ENCODE measurements at regions not wholly inside any gene's neighbourhood (a gene's known extent, or its start where the extent isn't known, plus 50 kb on each side); places are given as distances from the start of the nearest gene placed in this dataset.

DNA sequence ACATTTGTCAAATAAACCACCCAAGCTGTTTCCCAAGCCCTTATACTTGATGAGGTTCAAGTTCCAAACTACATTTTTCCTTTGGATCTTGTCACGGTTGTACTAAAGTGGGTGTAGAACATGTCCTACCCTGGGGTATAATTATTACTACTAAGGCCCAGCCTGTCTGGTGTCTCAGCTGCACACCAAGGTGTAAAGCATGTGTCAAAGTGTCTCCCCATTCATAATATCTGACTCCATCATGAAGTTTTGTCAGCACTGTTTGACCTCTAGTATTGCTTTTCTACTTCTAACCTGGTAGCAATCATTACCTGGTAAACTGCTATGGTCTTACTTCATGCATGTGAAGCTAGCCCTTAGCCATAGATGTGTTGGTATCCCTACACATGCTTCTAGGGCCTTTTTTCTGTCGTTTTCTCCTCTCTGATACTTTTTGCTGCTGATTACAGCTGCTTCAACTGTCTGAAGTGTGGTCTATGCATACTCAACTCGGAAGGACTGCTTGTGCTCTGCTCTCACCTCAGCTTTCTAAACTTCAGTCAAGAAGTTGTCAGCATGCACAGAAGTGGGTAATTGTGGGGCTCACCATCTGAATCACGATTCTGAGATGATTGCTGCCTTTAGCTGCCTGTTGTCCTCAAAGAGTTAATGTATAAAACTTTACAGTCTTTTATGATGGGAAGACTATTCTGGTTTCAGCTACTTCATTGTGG is 445.7 kb upstream of the TRIB2 start:
- TF ChIP-seq CTCF (conservative IDR thresholded peaks at IDR 0.05; ENCODE audit: low read length) (no peak), EZH2phosphoT487 (IDR thresholded peaks at IDR 0.05; ENCODE audit: borderline replicate concordance, low read depth, low read length) (no peak)
